ENCODE measurements at regions not wholly inside any gene's neighbourhood (a gene's known extent, or its start where the extent isn't known, plus 50 kb on each side); places are given as distances from the start of the nearest gene placed in this dataset.

GRCh38 chr6:1547785-1548184 is 61.9 kb upstream of the FOXC1 start:
- in situ Hi-C loops (cut with MboI; ENCODE audit: low sequenced_read_pairs) (no loop called here), intact Hi-C loops (cut with micrococcal nuclease) (no loop called here), dilution Hi-C loops (cut with HindIII; ENCODE audit: low sequenced_read_pairs, unreplicated experiment) (no loop called here)
- Histone ChIP-seq H3K27me3 (ENCODE audit: control insufficient read depth, insufficient read depth, low read length) (no peaks in the 10 kb centered on the region; the same call in 1 of the 2 replicates), H3K4me2 (ENCODE audit: low read depth, low read length) (no peak overlapping the region), H2AFZ (replicated peaks; ENCODE audit: low read length, poor library complexity) (peak overlapping the region; percentile 18), H3K23ac (ENCODE audit: low read depth, low read length) (no peak overlapping the region), H2AK9ac (replicated peaks; ENCODE audit: low read depth, low read length, poor library complexity) (no peak overlapping the region), H2BK5ac (ENCODE audit: low read depth, low read length, poor library complexity, severe bottlenecking) (no peak overlapping the region), H2BK15ac (ENCODE audit: low read depth, low read length) (no peak overlapping the region), H3K14ac (replicated peaks; ENCODE audit: low read depth, low read length) (no peak overlapping the region), H4K5ac (ENCODE audit: low read depth, low read length) (no peak overlapping the region), H3K9me3 (ENCODE audit: control insufficient read depth, insufficient read depth, low read length) (no peaks in the 10 kb centered on the region), H2BK20ac (ENCODE audit: low read depth, low read length) (no peak overlapping the region), H3K36me3 (ENCODE audit: control insufficient read depth, insufficient read depth, low read length) (no peaks in the 10 kb centered on the region), H2AK5ac (ENCODE audit: low read depth, low read length) (no peak overlapping the region), H2BK120ac (ENCODE audit: low read depth, low read length) (no peak overlapping the region), H4K91ac (ENCODE audit: insufficient read depth, low read depth, low read length) (no peak overlapping the region), H3K9ac (ENCODE audit: low read depth, low read length) (no peak overlapping the region), H3K56ac (ENCODE audit: extremely low read depth, insufficient read depth, low read length) (no peak overlapping the region), H3K27ac (ENCODE audit: insufficient read depth, low read length) (no peak overlapping the region), H3K9me1 (ENCODE audit: insufficient read depth, low read length) (no peaks in the 10 kb centered on the region), H3K4me3 (ENCODE audit: insufficient read depth, low read depth, low read length) (no peak overlapping the region), H4K20me1 (ENCODE audit: insufficient read depth, low read length) (no peaks in the 10 kb centered on the region), H3K18ac (ENCODE audit: low read depth, low read length) (no peak overlapping the region), H3K79me1 (ENCODE audit: low read depth in 1 of 2, low read length in 2 of 2) (no peaks in the 10 kb centered on the region), H3K4me1 (ENCODE audit: control insufficient read depth, insufficient read depth, low read length) (no peaks in the 10 kb centered on the region), H4K8ac (ENCODE audit: low read depth in 2 of 2, low read length in 2 of 2) (no peak overlapping the region), H3K4ac (ENCODE audit: low read depth, low read length) (no peak overlapping the region)
- ChIA-PET POLR2A (ENCODE audit: unreplicated experiment) (no interaction called here), CTCF (no interaction called here)
- BruUV-seq (replicated peaks): no TSS peak
- no peak for ATAC-seq (ENCODE audit: low read depth)
- no peak for DNase-seq
- WGBS, 2 experiments (ENCODE audit: extremely low coverage in 2 of 2, insufficient read length in 1 of 2): 89% methylated on average over 5 of the region's 8 CpGs; no CpG with 5 or more reads in 1 of the 2 experiments
- TF ChIP-seq ELK1 (IDR thresholded peaks at IDR 0.05; ENCODE audit: borderline replicate concordance, low read depth, low read length) (no peak), MAFK (IDR thresholded peaks at IDR 0.05; ENCODE audit: low read depth, low read length) (no peak), CTCF (conservative IDR thresholded peaks at IDR 0.05; ENCODE audit: low read depth, low read length) (no peak), NFE2L2 (IDR thresholded peaks at IDR 0.05; ENCODE audit: low read depth, low read length) (no peak), RAD21 (IDR thresholded peaks at IDR 0.05; ENCODE audit: low read length) (no peak), CHD1 (IDR thresholded peaks at IDR 0.05; ENCODE audit: low read depth, low read length) (no peak), RCOR1 (IDR thresholded peaks at IDR 0.05; ENCODE audit: insufficient replicate concordance, low read length) (no peak), MXI1 (IDR thresholded peaks at IDR 0.05; ENCODE audit: borderline replicate concordance, low read depth, low read length) (no peak), RFX5 (IDR thresholded peaks at IDR 0.05; ENCODE audit: low read depth, low read length) (no peak), POLR2A (IDR thresholded peaks at IDR 0.05; ENCODE audit: low read depth, low read length) (no peak), FOS (IDR thresholded peaks at IDR 0.05; ENCODE audit: low read depth, low read length) (no peak), BHLHE40 (IDR thresholded peaks at IDR 0.05; ENCODE audit: low read depth, low read length) (no peak), MAZ (IDR thresholded peaks at IDR 0.05; ENCODE audit: borderline replicate concordance, low read depth, low read length) (no peak), SMC3 (IDR thresholded peaks at IDR 0.05; ENCODE audit: low read depth, low read length) (no peak), CEBPB (IDR thresholded peaks at IDR 0.05; ENCODE audit: low read depth, low read length) (no peak), USF2 (IDR thresholded peaks at IDR 0.05; ENCODE audit: low read depth, low read length) (no peak)

Data from IMR-90 (cell line).